Keratinocyte (primary cell): ENCODE measurements at regions not wholly inside any gene's neighbourhood (a gene's known extent, or its start where the extent isn't known, plus 50 kb on each side); places are given as distances from the start of the nearest gene placed in this dataset.

Experiments used
- DNase-seq: peaks from one replicate; pipeline ENCODE4 v3.0.0-alpha.2; 2011; ENCODE audit warnings: low read depth, missing footprints, low spot score
- FAIRE-seq: peaks from 2 replicates; lab custom pipeline; 2011; peaks lifted over from hg19 to GRCh38; lab: Jason Lieb, UNC
- H2AFZ ChIP-seq: 2 replicates; pipeline ENCODE4 v1.6.0; 2012; ENCODE audit warnings: low read length, control low read depth, inconsistent platforms; ENCODE audit not compliant: control insufficient read depth
- H3K27ac ChIP-seq: 2 replicates; pipeline ENCODE4 v1.5.1; 2011; ENCODE audit warnings: low read length; ENCODE audit not compliant: control insufficient read depth, insufficient read depth
- H3K27me3 ChIP-seq: 3 replicates; pipeline ENCODE4 v1.6.0; 2011; ENCODE audit warnings: low read length; ENCODE audit not compliant: control insufficient read depth, insufficient read depth; ENCODE audit errors: extremely low read depth
- H3K36me3 ChIP-seq, 2 experiments: 2 replicates in 1 of 2; 3 replicates in 1 of 2; pipeline ENCODE4 v1.5.1; 2011; ENCODE audit warnings: low read length in 2 of 2, mild to moderate bottlenecking in 1 of 2; ENCODE audit not compliant: control insufficient read depth in 2 of 2, insufficient read depth in 2 of 2; ENCODE audit errors: extremely low read depth in 1 of 2
- H3K4me1 ChIP-seq: 3 replicates; pipeline ENCODE4 v1.5.1; 2011; ENCODE audit warnings: low read length; ENCODE audit not compliant: control insufficient read depth, insufficient read depth; ENCODE audit errors: extremely low read depth
- H3K4me2 ChIP-seq: 3 replicates; pipeline ENCODE4 v1.6.0; 2011; ENCODE audit warnings: low read depth, low read length; ENCODE audit not compliant: control insufficient read depth, insufficient read depth; ENCODE audit errors: extremely low read depth
- H3K4me3 ChIP-seq, 3 experiments: fragments of 200-600 bp in 1 of 3; sonication (generic) in 1 of 3; 2 replicates in 2 of 3; 3 replicates in 1 of 3; pipeline ENCODE4 v1.5.1; 2011 to 2016; ENCODE audit warnings: low read length in 3 of 3, mild to moderate bottlenecking in 3 of 3, control low read depth in 2 of 3, inconsistent platforms in 1 of 3, low read depth in 1 of 3, mixed read lengths in 1 of 3, mixed run types in 1 of 3, moderate library complexity in 1 of 3; ENCODE audit not compliant: control insufficient read depth in 2 of 3, insufficient read depth in 2 of 3; ENCODE audit errors: extremely low read depth in 1 of 3
- H3K79me2 ChIP-seq: 2 replicates; pipeline ENCODE4 v1.6.0; 2012; ENCODE audit warnings: low read length; ENCODE audit not compliant: control insufficient read depth, insufficient read depth
- H3K9ac ChIP-seq: 3 replicates; pipeline ENCODE4 v1.6.0; 2011; ENCODE audit warnings: low read length; ENCODE audit not compliant: control insufficient read depth, insufficient read depth; ENCODE audit errors: extremely low read depth
- H3K9me1 ChIP-seq: 3 replicates; pipeline ENCODE4 v1.6.0; 2011; ENCODE audit warnings: low read length; ENCODE audit not compliant: control insufficient read depth, insufficient read depth; ENCODE audit errors: extremely low read depth
- H3K9me3 ChIP-seq: 2 replicates; pipeline ENCODE4 v1.5.1; 2012; ENCODE audit warnings: low read depth, low read length; ENCODE audit not compliant: control insufficient read depth
- H4K20me1 ChIP-seq: 3 replicates; pipeline ENCODE4 v1.6.0; 2011; ENCODE audit warnings: low read length; ENCODE audit not compliant: control insufficient read depth, insufficient read depth; ENCODE audit errors: extremely low read depth
- CTCF ChIP-seq, 3 experiments: IDR thresholded peaks in 1 of 3; conservative IDR thresholded peaks in 1 of 3; optimal IDR thresholded peaks in 1 of 3; 2 replicates in 2 of 3; 3 replicates in 1 of 3; pipeline versions ENCODE3 to v1.5.1; 2011; ENCODE audit warnings: low read length in 3 of 3, mild to moderate bottlenecking in 3 of 3, moderate library complexity in 2 of 3, control low read depth in 1 of 3, inconsistent platforms in 1 of 3; ENCODE audit not compliant: insufficient read depth in 2 of 3; ENCODE audit errors: extremely low read depth in 1 of 3
- EZH2 ChIP-seq: IDR thresholded peaks from one replicate; pipeline ENCODE4 v1.6.1; 2012; ENCODE audit warnings: inconsistent platforms, mild to moderate bottlenecking, low read length, moderate library complexity
- dilution Hi-C: fragments of 300-500 bp; cut with MboI; formaldehyde crosslinking; loops from one replicate; pipeline ENCODE4 v1.7.0; 2020; ENCODE audit warnings: low sequenced_read_pairs; ENCODE audit not compliant: extremely low pct_ligation_motif_present

GRCh38 chr7:115088893-115089292 lies 167.0 kb downstream of the MDFIC start:
- TF ChIP-seq CTCF (optimal IDR thresholded peaks at IDR 0.05 in 1 of 3, IDR thresholded peaks at IDR 0.05 in 1 of 3, conservative IDR thresholded peaks at IDR 0.05 in 1 of 3; ENCODE audit: extremely low read depth in 1 of 3, insufficient read depth in 2 of 3, low read length in 3 of 3) (no peak), EZH2 (no peak)
- FAIRE-seq, result no peak
- dilution Hi-C loops, result no loop called here
- H3K79me2 ChIP-seq, result no peaks in the 10 kb centered on the region
- H3K27me3 ChIP-seq, result no peaks in the 10 kb centered on the region
- no peak overlapping the region for H3K4me3 ChIP-seq
- H3K4me1 ChIP-seq, result peaks cover 10% of the 10 kb centered on the region
- DNase-seq, result no peak
- H4K20me1 ChIP-seq, result no peaks in the 10 kb centered on the region
- H3K27ac ChIP-seq, result no peak overlapping the region
- H3K9ac ChIP-seq, result no peak overlapping the region
- no peaks in the 10 kb centered on the region for H3K9me3 ChIP-seq
- H3K4me2 ChIP-seq, result no peak overlapping the region
- H2AFZ ChIP-seq, result peak overlapping the region; percentile 25
- no peaks in the 10 kb centered on the region for H3K9me1 ChIP-seq
- H3K36me3 ChIP-seq, result no peaks in the 10 kb centered on the region

DNA sequence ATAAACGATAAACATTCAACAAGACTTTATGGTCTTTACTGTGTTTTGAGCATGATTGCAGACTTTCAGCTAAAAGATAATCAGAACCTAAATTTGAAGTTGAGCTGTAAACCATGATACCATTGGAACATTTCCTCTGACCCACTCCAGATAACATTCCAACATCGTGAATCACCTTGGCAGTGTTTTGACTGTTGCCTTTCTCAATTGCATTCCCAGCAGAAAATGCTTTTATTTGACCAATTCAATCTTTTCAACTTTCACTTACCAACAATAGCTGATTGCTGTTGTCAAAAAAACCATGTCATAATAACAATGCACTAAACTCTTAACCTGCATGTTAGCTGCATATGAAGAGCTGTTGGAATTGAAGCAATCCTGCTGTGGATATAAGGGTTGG lies 165.5 kb downstream of the MDFIC start:
- dilution Hi-C loops, result no loop called here

More for the DNA sequence above, 165.5 kb downstream of the MDFIC start:
- no peak for TF ChIP-seq CTCF (optimal IDR thresholded peaks at IDR 0.05 in 1 of 3, IDR thresholded peaks at IDR 0.05 in 1 of 3, conservative IDR thresholded peaks at IDR 0.05 in 1 of 3; ENCODE audit: extremely low read depth in 1 of 3, insufficient read depth in 2 of 3, low read length in 3 of 3)
- TF ChIP-seq EZH2, result no peak
- DNase-seq (no peak), FAIRE-seq (peak; percentile 94)
- Histone ChIP-seq H3K9me1 (no peaks in the 10 kb centered on the region), H3K36me3 (no peaks in the 10 kb centered on the region), H3K27me3 (no peaks in the 10 kb centered on the region), H3K4me1 (peaks cover 10% of the 10 kb centered on the region), H2AFZ (no peak overlapping the region), H3K9me3 (no peaks in the 10 kb centered on the region), H3K9ac (no peak overlapping the region), H3K79me2 (no peaks in the 10 kb centered on the region), H3K4me2 (peak overlapping the region; percentile 57), H3K27ac (no peak overlapping the region), H3K4me3 (no peak overlapping the region), H4K20me1 (no peaks in the 10 kb centered on the region)
